Heart left ventricle (tissue), 13 donors: ENCODE measurements at regions not wholly inside any gene's neighbourhood (a gene's known extent, or its start where the extent isn't known, plus 50 kb on each side); places are given as distances from the start of the nearest gene placed in this dataset.

Experiments used
- POLR2A ChIP-seq, 2 donors: fragments of 450-650 bp; IDR thresholded peaks; one replicate each; pipeline ENCODE4 v1.6.1; 2017; ENCODE audit warnings: antibody characterized with exemption in 2 of 2, mild to moderate bottlenecking in 2 of 2, moderate library complexity in 2 of 2
- TF ChIP-seq, protein P1 (sequence below), 12 donors: fragments of 200-600 bp; sonication (generic) in 4 of 12; IDR thresholded peaks; one replicate each; pipeline versions ENCODE4 v1.5.0 to v1.8.0; 2018 to 2022; ENCODE audit warnings: antibody characterized with exemption in 12 of 12, mild to moderate bottlenecking in 5 of 12
- donor health status: ischemic (EF 13 %, LVEDD 7.1; RV severe dilation, severe dysfunction).
- donor health status: DM: no; HTN: yes; CAD: no.
- donor health status: DM: no; HTN: no; CAD: no.
- donor health status: ischemic (EF 25% LVEDD 6.9; RV normal size, moderate dysfunction).
- donor health status: ischemic (EF 25% LVEDD 5.7; RV mildly dilated, moderate dysfunction).
- donor health status: ischemic (EF 35%, LVEDD 5.7; RV mildly dilated, moderate dysfunction).
- donor health status: nonischemic (EF 11% LVEDD 7.7; RV severe dilation, severe dysfunction).
- donor health status: DM: yes; HTN: yes; CAD: no.
- donor health status: PGD.
- donor health status: ischemic (EF 29% LVEDD 5.4; RV normal size, mild dysfunction).
- donor health status: nonischemic (EF 23%, LVEDD 6.1; RV moderate dilation, normal function).

DNA sequence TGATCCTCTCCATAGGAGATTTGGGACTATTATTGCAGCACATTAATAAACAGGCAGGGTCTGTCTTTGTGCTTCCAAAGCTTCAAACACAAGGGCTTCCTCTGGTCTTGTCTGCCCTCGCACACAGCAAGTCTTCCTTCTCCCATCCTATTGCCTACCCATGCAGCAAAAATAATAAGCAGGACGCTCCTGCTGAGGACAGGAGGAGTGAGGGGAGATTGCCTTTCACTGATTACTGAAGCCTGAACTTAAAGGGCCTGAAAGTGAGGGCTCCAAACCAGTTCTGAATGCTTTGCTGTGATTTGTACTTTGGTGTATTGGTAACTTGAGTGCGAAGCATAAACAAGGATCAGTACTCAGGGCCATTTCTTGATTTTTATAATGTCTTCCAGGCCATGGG lies 197.6 kb upstream of the XYLT1 start:
- no peak for TF ChIP-seq POLR2A (IDR thresholded peaks at IDR 0.05)
- TF ChIP-seq, protein P1, sequence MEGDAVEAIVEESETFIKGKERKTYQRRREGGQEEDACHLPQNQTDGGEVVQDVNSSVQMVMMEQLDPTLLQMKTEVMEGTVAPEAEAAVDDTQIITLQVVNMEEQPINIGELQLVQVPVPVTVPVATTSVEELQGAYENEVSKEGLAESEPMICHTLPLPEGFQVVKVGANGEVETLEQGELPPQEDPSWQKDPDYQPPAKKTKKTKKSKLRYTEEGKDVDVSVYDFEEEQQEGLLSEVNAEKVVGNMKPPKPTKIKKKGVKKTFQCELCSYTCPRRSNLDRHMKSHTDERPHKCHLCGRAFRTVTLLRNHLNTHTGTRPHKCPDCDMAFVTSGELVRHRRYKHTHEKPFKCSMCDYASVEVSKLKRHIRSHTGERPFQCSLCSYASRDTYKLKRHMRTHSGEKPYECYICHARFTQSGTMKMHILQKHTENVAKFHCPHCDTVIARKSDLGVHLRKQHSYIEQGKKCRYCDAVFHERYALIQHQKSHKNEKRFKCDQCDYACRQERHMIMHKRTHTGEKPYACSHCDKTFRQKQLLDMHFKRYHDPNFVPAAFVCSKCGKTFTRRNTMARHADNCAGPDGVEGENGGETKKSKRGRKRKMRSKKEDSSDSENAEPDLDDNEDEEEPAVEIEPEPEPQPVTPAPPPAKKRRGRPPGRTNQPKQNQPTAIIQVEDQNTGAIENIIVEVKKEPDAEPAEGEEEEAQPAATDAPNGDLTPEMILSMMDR (IDR thresholded peaks at IDR 0.05), result no peak
